Body of pancreas (tissue), 4 donors: ENCODE measurements at regions not wholly inside any gene's neighbourhood (a gene's known extent, or its start where the extent isn't known, plus 50 kb on each side); places are given as distances from the start of the nearest gene placed in this dataset.

Experiments
- CTCF ChIP-seq, 7 experiments: fragments of 450-650 bp in 4 of 7; fragments of 200-600 bp in 3 of 7; sonication (generic) in 3 of 7; IDR thresholded peaks; one replicate each; pipeline ENCODE4 v1.5.1; 2016 to 2019; ENCODE audit warnings: antibody characterized with exemption in 7 of 7
- POLR2A ChIP-seq, 3 donors: fragments of 450-650 bp; IDR thresholded peaks; one replicate each; pipeline ENCODE4 v1.6.1; 2016; ENCODE audit warnings: antibody characterized with exemption in 3 of 3, mild to moderate bottlenecking in 2 of 3

- TF ChIP-seq CTCF (IDR thresholded peaks at IDR 0.05) (no peak), POLR2A (IDR thresholded peaks at IDR 0.05) (no peak)
These were observed 238.3 kb upstream of the EDIL3 start for GRCh38 chr5:84623019-84623418.
